Astrocyte (in vitro differentiated cells and primary cell): ENCODE measurements at regions not wholly inside any gene's neighbourhood (a gene's known extent, or its start where the extent isn't known, plus 50 kb on each side); places are given as distances from the start of the nearest gene placed in this dataset.

Experiments used
- DNase-seq: peaks from one replicate; pipeline ENCODE4 v3.0.0-alpha.2; 2010; ENCODE audit warnings: low read depth
- FAIRE-seq: peaks from 2 replicates; lab custom pipeline; 2011; peaks lifted over from hg19 to GRCh38; lab: Jason Lieb, UNC
- H2AFZ ChIP-seq: 2 replicates; pipeline ENCODE4 v1.6.0; 2012; ENCODE audit warnings: low read depth, low read length, inconsistent platforms
- H3K27ac ChIP-seq: 2 replicates; pipeline ENCODE4 v1.5.1; 2011; ENCODE audit warnings: low read depth, low read length, inconsistent platforms
- H3K27me3 ChIP-seq: 2 replicates; pipeline ENCODE4 v1.6.0; 2011; ENCODE audit warnings: low read length, inconsistent platforms; ENCODE audit not compliant: insufficient read depth
- H3K36me3 ChIP-seq: 2 replicates; pipeline ENCODE4 v1.5.1; 2011; ENCODE audit warnings: low read length, inconsistent platforms; ENCODE audit not compliant: insufficient read depth
- H3K4me1 ChIP-seq: 2 replicates; pipeline ENCODE4 v1.5.1; 2011; ENCODE audit warnings: low read length, inconsistent platforms; ENCODE audit not compliant: insufficient read depth
- H3K4me2 ChIP-seq: 2 replicates; pipeline ENCODE4 v1.6.0; 2012; ENCODE audit warnings: low read length, inconsistent platforms
- H3K4me3 ChIP-seq: 2 replicates; pipeline ENCODE4 v1.5.1; 2011; ENCODE audit warnings: low read depth, mild to moderate bottlenecking, low read length, inconsistent platforms; ENCODE audit not compliant: insufficient read depth
- H3K79me2 ChIP-seq: 2 replicates; pipeline ENCODE4 v1.6.0; 2012; ENCODE audit warnings: mild to moderate bottlenecking, low read length, inconsistent platforms; ENCODE audit not compliant: insufficient read depth
- H3K9ac ChIP-seq: 2 replicates; pipeline ENCODE4 v1.6.0; 2012; ENCODE audit warnings: mild to moderate bottlenecking, low read length, inconsistent platforms
- H3K9me3 ChIP-seq: 2 replicates; pipeline ENCODE4 v1.5.1; 2012; ENCODE audit warnings: low read depth, mild to moderate bottlenecking, low read length, inconsistent platforms; ENCODE audit not compliant: insufficient read depth
- H4K20me1 ChIP-seq: 2 replicates; pipeline ENCODE4 v1.6.0; 2012; ENCODE audit warnings: low read length, inconsistent platforms; ENCODE audit not compliant: insufficient read depth
- H3K27ac Mint-ChIP-seq: one replicate; pipeline ENCODE4 v1.8.0; 2021; ENCODE audit warnings: mild to moderate bottlenecking, mixed read lengths; ENCODE audit not compliant: unreplicated experiment
- H3K27me3 Mint-ChIP-seq: one replicate; pipeline ENCODE4 v1.8.0; 2021; ENCODE audit warnings: low read depth, mixed read lengths; ENCODE audit not compliant: unreplicated experiment
- H3K36me3 Mint-ChIP-seq: one replicate; pipeline ENCODE4 v1.8.0; 2021; ENCODE audit warnings: low read depth, mixed read lengths; ENCODE audit not compliant: unreplicated experiment
- H3K4me1 Mint-ChIP-seq: one replicate; pipeline ENCODE4 v1.8.0; 2021; ENCODE audit warnings: low read depth, mixed read lengths; ENCODE audit not compliant: unreplicated experiment
- H3K4me3 Mint-ChIP-seq: one replicate; pipeline ENCODE4 v1.8.0; 2021; ENCODE audit warnings: mild to moderate bottlenecking, moderate library complexity, mixed read lengths; ENCODE audit not compliant: unreplicated experiment
- H3K9me3 Mint-ChIP-seq: one replicate; pipeline ENCODE4 v1.8.0; 2021; ENCODE audit warnings: mild to moderate bottlenecking, mixed read lengths; ENCODE audit not compliant: unreplicated experiment
- EZH2 ChIP-seq: IDR thresholded peaks from 2 replicates; pipeline ENCODE4 v1.6.1; 2012; ENCODE audit warnings: mild to moderate bottlenecking, low read length, inconsistent platforms; ENCODE audit not compliant: insufficient read depth
- TF ChIP-seq, protein P1 (sequence below): IDR thresholded peaks from 2 replicates; pipeline ENCODE4 v1.5.1; 2011; ENCODE audit warnings: low read depth, mild to moderate bottlenecking, inconsistent platforms, low read length, moderate library complexity; ENCODE audit not compliant: insufficient read depth

DNA sequence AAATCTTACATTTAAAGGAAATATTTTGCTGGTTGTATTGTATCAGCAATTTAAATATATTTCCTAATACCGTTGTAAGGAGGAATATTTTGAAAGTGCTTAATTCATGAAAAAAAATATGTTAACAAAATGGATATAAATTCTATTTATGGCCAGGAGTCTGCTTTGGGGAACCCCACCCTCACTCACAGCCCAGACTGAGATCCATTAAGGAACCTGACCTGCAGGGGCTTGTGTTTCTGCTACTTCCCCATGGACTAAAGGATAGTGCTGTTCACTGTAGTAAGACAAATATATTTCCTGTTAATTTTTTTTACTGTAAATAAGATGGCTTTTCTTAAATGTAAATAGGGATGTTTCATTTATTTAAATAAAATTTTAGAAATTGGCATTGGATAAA, 221.9 kb upstream of the COL3A1 start:
- H3K4me1 Mint-ChIP-seq = no peaks in the 10 kb centered on the region
- Histone ChIP-seq H3K27ac (no peak overlapping the region), H4K20me1 (no peaks in the 10 kb centered on the region), H3K27me3 (no peaks in the 10 kb centered on the region), H3K9me3 (no peaks in the 10 kb centered on the region), H3K4me2 (no peak overlapping the region), H3K79me2 (no peaks in the 10 kb centered on the region), H2AFZ (no peak overlapping the region), H3K4me3 (no peak overlapping the region), H3K9ac (no peak overlapping the region), H3K36me3 (no peaks in the 10 kb centered on the region), H3K4me1 (no peaks in the 10 kb centered on the region)
- FAIRE-seq (no peak), DNase-seq (no peak)
- peaks cover 9% of the 10 kb centered on the region for H3K9me3 Mint-ChIP-seq
- TF ChIP-seq, protein P1, sequence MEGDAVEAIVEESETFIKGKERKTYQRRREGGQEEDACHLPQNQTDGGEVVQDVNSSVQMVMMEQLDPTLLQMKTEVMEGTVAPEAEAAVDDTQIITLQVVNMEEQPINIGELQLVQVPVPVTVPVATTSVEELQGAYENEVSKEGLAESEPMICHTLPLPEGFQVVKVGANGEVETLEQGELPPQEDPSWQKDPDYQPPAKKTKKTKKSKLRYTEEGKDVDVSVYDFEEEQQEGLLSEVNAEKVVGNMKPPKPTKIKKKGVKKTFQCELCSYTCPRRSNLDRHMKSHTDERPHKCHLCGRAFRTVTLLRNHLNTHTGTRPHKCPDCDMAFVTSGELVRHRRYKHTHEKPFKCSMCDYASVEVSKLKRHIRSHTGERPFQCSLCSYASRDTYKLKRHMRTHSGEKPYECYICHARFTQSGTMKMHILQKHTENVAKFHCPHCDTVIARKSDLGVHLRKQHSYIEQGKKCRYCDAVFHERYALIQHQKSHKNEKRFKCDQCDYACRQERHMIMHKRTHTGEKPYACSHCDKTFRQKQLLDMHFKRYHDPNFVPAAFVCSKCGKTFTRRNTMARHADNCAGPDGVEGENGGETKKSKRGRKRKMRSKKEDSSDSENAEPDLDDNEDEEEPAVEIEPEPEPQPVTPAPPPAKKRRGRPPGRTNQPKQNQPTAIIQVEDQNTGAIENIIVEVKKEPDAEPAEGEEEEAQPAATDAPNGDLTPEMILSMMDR = no peak
- TF ChIP-seq EZH2 = no peak
- no peaks in the 10 kb centered on the region for H3K27me3 Mint-ChIP-seq
- H3K36me3 Mint-ChIP-seq = no peaks in the 10 kb centered on the region
- H3K27ac Mint-ChIP-seq = no peak overlapping the region
- no peak overlapping the region for H3K4me3 Mint-ChIP-seq

DNA sequence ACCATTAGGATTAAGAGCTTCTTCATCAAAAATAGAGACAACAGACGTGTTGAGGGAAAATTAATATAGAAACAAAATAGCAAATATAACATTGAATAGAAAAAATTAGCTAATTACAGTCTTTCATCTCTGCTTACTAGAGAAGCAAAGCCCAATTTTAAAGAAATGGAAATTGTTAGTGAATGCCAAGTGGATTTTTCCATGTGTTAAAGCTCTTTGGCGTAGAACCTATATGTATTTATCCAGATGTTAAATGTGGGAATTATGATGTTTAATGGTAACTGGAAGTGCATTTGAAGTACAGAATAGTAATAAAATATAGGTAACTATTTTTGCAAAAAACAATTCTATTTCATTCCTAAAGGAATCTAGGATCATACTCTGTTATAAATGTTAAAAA, 212.0 kb upstream of the COL3A1 start:
- Histone ChIP-seq H3K4me1 (no peaks in the 10 kb centered on the region), H2AFZ (no peak overlapping the region), H3K27ac (no peak overlapping the region), H3K27me3 (no peaks in the 10 kb centered on the region), H4K20me1 (no peaks in the 10 kb centered on the region), H3K4me2 (no peak overlapping the region), H3K4me3 (no peak overlapping the region), H3K36me3 (no peaks in the 10 kb centered on the region), H3K79me2 (no peaks in the 10 kb centered on the region), H3K9me3 (no peaks in the 10 kb centered on the region), H3K9ac (no peak overlapping the region)
- TF ChIP-seq EZH2 = no peak
- TF ChIP-seq, protein P1 = no peak
- DNase-seq (no peak), FAIRE-seq (no peak)
- peaks cover 8% of the 10 kb centered on the region for H3K4me1 Mint-ChIP-seq
- H3K36me3 Mint-ChIP-seq = no peaks in the 10 kb centered on the region
- no peaks in the 10 kb centered on the region for H3K27me3 Mint-ChIP-seq
- H3K27ac Mint-ChIP-seq = no peak overlapping the region
- peaks cover 3% of the 10 kb centered on the region for H3K9me3 Mint-ChIP-seq
- H3K4me3 Mint-ChIP-seq = no peak overlapping the region

DNA sequence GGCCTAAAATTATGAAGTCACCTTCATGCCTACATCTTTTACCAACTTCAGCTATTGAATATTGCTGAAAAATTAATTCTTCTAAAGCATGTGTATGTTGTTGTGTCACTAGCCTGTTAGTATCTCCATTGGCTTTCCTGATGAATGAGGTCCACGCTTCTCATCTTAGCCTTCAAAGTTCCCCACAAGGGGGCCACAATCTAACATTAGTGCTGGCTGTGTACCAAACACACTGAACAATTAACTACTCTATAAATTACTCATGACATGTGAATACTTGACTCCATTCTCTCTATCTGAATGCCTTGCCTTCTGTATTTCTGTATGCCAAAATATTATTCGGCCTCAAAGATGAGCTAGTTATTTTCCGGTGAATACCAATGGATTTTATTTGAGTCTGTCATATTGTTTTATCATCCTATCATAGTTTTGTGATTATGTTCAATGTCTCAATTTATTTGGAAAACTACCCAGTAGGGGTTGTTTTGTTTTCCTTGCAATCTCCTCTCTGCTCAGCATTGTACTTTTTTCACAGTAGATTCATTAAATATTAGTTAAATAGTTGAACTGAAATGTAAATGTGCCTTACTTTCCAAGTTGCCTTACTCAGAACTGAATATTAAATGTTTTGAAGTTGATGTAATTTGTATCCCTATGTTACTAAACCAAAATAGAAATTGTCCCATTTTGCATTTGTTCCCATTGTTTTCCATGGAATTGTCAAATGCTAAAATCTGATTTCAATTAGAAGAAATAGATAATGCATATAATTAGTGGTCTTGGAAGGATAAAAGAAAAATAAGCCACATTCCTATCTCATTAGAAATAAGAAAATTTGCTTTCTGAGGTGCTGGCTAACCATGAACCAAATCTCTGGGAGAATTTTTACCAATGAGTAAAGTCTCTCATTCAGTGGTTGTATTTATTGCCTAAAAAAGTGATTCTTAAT, 208.4 kb upstream of the COL3A1 start:
- no peaks in the 10 kb centered on the region for H3K4me1 ChIP-seq
- Mint-ChIP-seq H3K9me3 (no peaks in the 10 kb centered on the region), H3K36me3 (no peaks in the 10 kb centered on the region), H3K27me3 (no peaks in the 10 kb centered on the region), H3K27ac (no peak overlapping the region), H3K4me3 (no peak overlapping the region), H3K4me1 (peaks cover 8% of the 10 kb centered on the region)
- H2AFZ ChIP-seq = no peak overlapping the region
- DNase-seq (peak; percentile 62), FAIRE-seq (peak; percentile 95)
- H3K27me3 ChIP-seq = no peaks in the 10 kb centered on the region
- H3K9ac ChIP-seq = no peak overlapping the region
- no peak overlapping the region for H3K4me2 ChIP-seq
- no peak overlapping the region for H3K27ac ChIP-seq
- no peaks in the 10 kb centered on the region for H4K20me1 ChIP-seq
- H3K36me3 ChIP-seq = no peaks in the 10 kb centered on the region
- no peaks in the 10 kb centered on the region for H3K79me2 ChIP-seq
- no peak overlapping the region for H3K4me3 ChIP-seq
- no peaks in the 10 kb centered on the region for H3K9me3 ChIP-seq
- TF ChIP-seq EZH2 = no peak
- TF ChIP-seq, protein P1 = peak; percentile 48
